ENCODE measurements at regions not wholly inside any gene's neighbourhood (a gene's known extent, or its start where the extent isn't known, plus 50 kb on each side); places are given as distances from the start of the nearest gene placed in this dataset.

DNA sequence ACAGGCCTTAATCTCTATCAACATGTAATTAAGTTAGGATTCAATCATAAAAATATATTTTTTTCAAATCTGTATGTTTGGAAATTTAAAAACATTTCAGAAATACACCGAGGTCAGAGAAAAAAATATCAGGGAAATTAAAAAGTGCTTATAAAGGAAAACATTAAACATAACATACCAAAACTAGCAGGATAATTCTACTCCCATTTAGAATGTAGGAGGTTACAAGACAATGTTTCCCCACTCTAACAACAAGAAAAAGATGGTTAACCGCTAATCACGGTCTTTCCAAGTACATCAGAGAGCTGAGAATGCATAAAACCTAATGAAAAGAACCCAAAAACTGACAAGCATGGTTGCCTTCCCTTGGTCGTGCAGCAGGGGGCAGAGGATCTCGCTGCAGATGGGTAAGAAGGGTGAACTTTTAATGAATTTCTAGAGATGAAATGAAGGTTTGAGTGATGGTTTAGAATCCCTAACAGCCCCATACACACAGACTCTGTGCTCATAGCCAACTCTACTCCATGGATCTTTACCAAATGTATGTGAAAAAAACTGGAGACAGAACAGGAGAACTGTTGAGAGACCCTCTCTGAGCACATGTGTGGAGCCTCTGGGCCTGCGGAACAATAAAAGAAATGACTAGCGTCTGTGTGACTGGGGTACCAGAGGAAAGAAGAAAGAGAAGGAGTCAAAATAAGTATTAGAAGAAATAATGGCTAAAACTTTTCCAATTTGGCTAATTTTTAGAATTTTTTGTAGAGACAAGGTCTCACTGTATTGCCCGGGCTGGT, 51.3 kb upstream of the LSM14A start:
- H3K4me3 Mint-ChIP-seq: no peak overlapping the region
- no peaks in the 10 kb centered on the region for H3K36me3 Mint-ChIP-seq
- no peaks in the 10 kb centered on the region for H3K27me3 Mint-ChIP-seq
- H3K27ac Mint-ChIP-seq: no peak overlapping the region
- H3K9me3 Mint-ChIP-seq (ENCODE audit: low read depth): no peaks in the 10 kb centered on the region
- peaks cover 19% of the 10 kb centered on the region for H3K4me1 Mint-ChIP-seq (ENCODE audit: low read depth)

Measured in activated naive CD8-positive, alpha-beta T cell (primary cell).